ENCODE measurements at regions not wholly inside any gene's neighbourhood (a gene's known extent, or its start where the extent isn't known, plus 50 kb on each side); places are given as distances from the start of the nearest gene placed in this dataset.

- TF ChIP-seq CTCF (conservative IDR thresholded peaks at IDR 0.05; ENCODE audit: low read depth, low read length): no peak
- TF ChIP-seq POLR2A (IDR thresholded peaks at IDR 0.05; ENCODE audit: low read depth, low read length): no peak
- TF ChIP-seq BHLHE40 (IDR thresholded peaks at IDR 0.05; ENCODE audit: low read depth, low read length): no peak
- TF ChIP-seq MAZ (IDR thresholded peaks at IDR 0.05; ENCODE audit: borderline replicate concordance, low read depth, low read length): no peak
- TF ChIP-seq RFX5 (IDR thresholded peaks at IDR 0.05; ENCODE audit: low read depth, low read length): no peak
- no peak for TF ChIP-seq MXI1 (IDR thresholded peaks at IDR 0.05; ENCODE audit: borderline replicate concordance, low read depth, low read length)
- no peak for TF ChIP-seq CEBPB (IDR thresholded peaks at IDR 0.05; ENCODE audit: low read depth, low read length)
- TF ChIP-seq CHD1 (IDR thresholded peaks at IDR 0.05; ENCODE audit: low read depth, low read length): no peak
- no peak for TF ChIP-seq RAD21 (IDR thresholded peaks at IDR 0.05; ENCODE audit: low read length)
- TF ChIP-seq NFE2L2 (IDR thresholded peaks at IDR 0.05; ENCODE audit: low read depth, low read length): no peak
- TF ChIP-seq ELK1 (IDR thresholded peaks at IDR 0.05; ENCODE audit: borderline replicate concordance, low read depth, low read length): no peak
- TF ChIP-seq FOS (IDR thresholded peaks at IDR 0.05; ENCODE audit: low read depth, low read length): no peak
- TF ChIP-seq MAFK (IDR thresholded peaks at IDR 0.05; ENCODE audit: low read depth, low read length): no peak
- TF ChIP-seq RCOR1 (IDR thresholded peaks at IDR 0.05; ENCODE audit: insufficient replicate concordance, low read length): no peak
Observed at GRCh38 chr16:5653789-5654188, 556.2 kb upstream of the EEF2KMT start.
